Small intestine (tissue), 7 donors: ENCODE measurements at regions not wholly inside any gene's neighbourhood (a gene's known extent, or its start where the extent isn't known, plus 50 kb on each side); places are given as distances from the start of the nearest gene placed in this dataset.

Experiments used
- DNase-seq, 2 donors: peaks; one replicate each; pipeline versions ENCODE4 v3.0.0 to v3.0.0-alpha.2; 2013
- FAIRE-seq: peaks from 2 replicates; lab custom pipeline; 2012; peaks lifted over from hg19 to GRCh38; lab: Jason Lieb, UNC
- H3K27ac ChIP-seq, 3 donors: one replicate each; pipeline ENCODE4 v1.5.1; 2013; ENCODE audit warnings: low read length in 2 of 3, mild to moderate bottlenecking in 2 of 3, control low read depth in 1 of 3, inconsistent platforms in 1 of 3, low read depth in 1 of 3, moderate library complexity in 1 of 3
- H3K27me3 ChIP-seq, 3 donors: one replicate each; pipeline ENCODE4 v1.6.1; 2013; ENCODE audit warnings: low read length in 3 of 3, inconsistent platforms in 1 of 3; ENCODE audit not compliant: control insufficient read depth in 3 of 3, insufficient read depth in 3 of 3
- H3K36me3 ChIP-seq, 3 donors: one replicate each; pipeline ENCODE4 v1.6.1; 2013; ENCODE audit warnings: low read length in 3 of 3, inconsistent platforms in 1 of 3, low read depth in 1 of 3, mild to moderate bottlenecking in 1 of 3, moderate library complexity in 1 of 3; ENCODE audit not compliant: control insufficient read depth in 3 of 3, insufficient read depth in 2 of 3
- H3K4me1 ChIP-seq, 3 donors: one replicate each; pipeline ENCODE4 v1.6.1; 2013; ENCODE audit warnings: low read length in 2 of 3, inconsistent platforms in 1 of 3, low read depth in 1 of 3, mild to moderate bottlenecking in 1 of 3, moderate library complexity in 1 of 3; ENCODE audit not compliant: control insufficient read depth in 3 of 3, insufficient read depth in 2 of 3
- H3K4me3 ChIP-seq, 3 donors: one replicate each; pipeline ENCODE4 v1.5.1; 2013; ENCODE audit warnings: low read length in 3 of 3, control low read depth in 1 of 3, inconsistent platforms in 1 of 3, low read depth in 1 of 3, mild to moderate bottlenecking in 1 of 3, moderate library complexity in 1 of 3
- H3K9me3 ChIP-seq, 2 donors: one replicate each; pipeline ENCODE4 v1.6.1; 2013; ENCODE audit warnings: low read depth in 1 of 2, low read length in 1 of 2; ENCODE audit not compliant: control insufficient read depth in 2 of 2, insufficient read depth in 1 of 2
- WGBS, 3 donors: extraction: QIAGEN DNeasy Blood & Tissue Kit; methylation state at CpG; one replicate each; pipeline ENCODE4 v1.1.7; 2013; 5-methylcytosine and 5-hydroxymethylcytosine counted together
- donor health status: healthy with polysubstance abuse.
- donor health status: control.
- donor health status: control.
- donor health status: Bipolar disorder and iron deficiency.
- donor health status: healthy.

DNA sequence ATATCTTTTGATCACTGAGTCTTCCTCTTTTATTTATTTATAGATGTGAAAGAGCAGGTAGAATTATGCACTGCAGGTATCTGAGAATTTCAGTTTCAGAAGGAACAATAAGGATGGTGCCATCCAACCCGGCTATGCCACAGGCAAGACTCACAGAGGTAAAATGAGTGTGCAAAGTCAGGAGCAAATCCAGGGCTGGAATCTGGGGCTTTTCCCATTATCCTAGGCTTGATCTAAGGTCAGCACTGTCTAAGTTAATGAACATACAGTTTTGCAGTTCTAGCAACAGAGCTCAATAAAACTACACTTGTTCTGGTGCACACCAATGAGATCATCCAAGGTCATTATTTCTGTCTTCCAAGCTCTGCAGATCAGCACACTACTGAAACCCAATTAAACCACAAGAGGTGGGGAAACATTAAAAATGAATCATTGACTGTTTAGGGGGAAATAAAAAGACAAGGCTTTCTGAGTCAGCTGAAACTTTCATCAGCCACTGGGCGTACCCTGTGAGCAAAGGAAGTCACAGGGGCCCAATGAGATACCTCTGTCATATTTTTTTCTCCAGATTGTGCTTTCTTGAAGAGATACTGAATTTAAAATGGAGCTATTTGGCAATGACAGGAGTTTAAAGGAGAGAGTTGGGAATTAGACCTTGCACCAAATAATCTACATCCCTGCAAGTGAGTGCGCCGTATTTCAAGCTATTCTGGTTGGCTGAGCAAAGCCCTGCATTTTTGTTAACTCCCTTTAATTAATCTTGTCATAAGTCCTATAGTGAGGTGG, 662.2 kb upstream of the ZNF608 start:
- no peak for FAIRE-seq
- 59 to 77% (median 61%) methylated on average over 4 of the region's 4 CpGs for WGBS, 3 donors

DNA sequence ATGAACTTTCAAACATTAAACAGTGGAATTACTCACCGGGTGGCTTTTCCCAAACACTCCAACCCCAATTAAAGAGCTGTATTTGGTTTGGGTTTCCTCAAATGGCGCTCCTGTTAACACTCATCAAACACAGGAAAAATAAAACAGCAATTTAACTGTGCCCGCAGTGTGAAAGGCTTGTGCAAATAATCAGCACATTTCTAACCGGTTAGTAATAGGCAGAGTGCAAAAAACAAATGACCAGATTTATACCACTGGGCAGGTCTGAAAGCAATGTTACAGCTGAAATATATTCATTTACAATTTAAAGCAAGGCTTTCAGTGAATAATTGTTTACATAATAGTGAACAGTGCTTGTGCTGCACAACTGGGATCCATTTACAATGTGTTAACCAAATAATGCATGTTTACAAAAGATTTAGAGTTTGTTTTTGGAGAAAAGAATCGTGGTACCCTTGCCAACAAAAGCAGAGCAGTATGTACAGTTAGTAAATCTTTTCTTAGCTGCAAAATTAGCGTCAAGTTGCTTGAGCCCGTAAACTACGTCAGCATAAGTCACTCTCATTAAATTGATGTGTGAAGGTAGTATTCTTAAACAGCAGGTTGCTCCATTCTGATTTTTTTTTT, 662.9 kb upstream of the ZNF608 start:
- peak; percentile 16 to 17 for DNase-seq
- peak overlapping the region in 1 of 3 donors; percentile 11 for H3K27ac ChIP-seq

More for the DNA sequence above, 662.2 kb upstream of the ZNF608 start:
- Histone ChIP-seq H3K9me3 (peaks cover 0 to 4% of the 10 kb centered on the region in 2 donors), H3K27me3 (no peaks in the 10 kb centered on the region), H3K4me1 (peaks cover 4 to 33% (median 18%) of the 10 kb centered on the region in 3 donors), H3K27ac (peak overlapping the region in 1 of 3 donors; percentile 20), H3K4me3 (no peak overlapping the region), H3K36me3 (no peaks in the 10 kb centered on the region)
- peak; percentile 50 for DNase-seq

GRCh38 chr5:125409861-125410536, 663.6 kb upstream of the ZNF608 start:
- H3K4me1 ChIP-seq = peaks cover 4 to 39% (median 19%) of the 10 kb centered on the region in 3 donors
- FAIRE-seq = no peak

More for the DNA sequence above, 662.9 kb upstream of the ZNF608 start:
- H3K36me3 ChIP-seq = no peaks in the 10 kb centered on the region
- H3K4me3 ChIP-seq = no peak overlapping the region
- 46 to 57% (median 55%) methylated on average over 8 of the region's 8 CpGs for WGBS, 3 donors
- H3K27me3 ChIP-seq = no peaks in the 10 kb centered on the region
- no peak for FAIRE-seq
- H3K9me3 ChIP-seq = peaks cover 0 to 4% of the 10 kb centered on the region in 2 donors
- peaks cover 4 to 39% (median 19%) of the 10 kb centered on the region in 3 donors for H3K4me1 ChIP-seq

GRCh38 chr5:125410537-125411070, 664.2 kb upstream of the ZNF608 start:
- Histone ChIP-seq H3K9me3 (peaks cover 0 to 4% of the 10 kb centered on the region in 2 donors), H3K27ac (no peak overlapping the region), H3K36me3 (no peaks in the 10 kb centered on the region), H3K4me1 (peaks cover 4 to 39% (median 19%) of the 10 kb centered on the region in 3 donors), H3K4me3 (no peak overlapping the region), H3K27me3 (no peaks in the 10 kb centered on the region)
- FAIRE-seq = no peak
- 16 to 38% (median 34%) methylated on average over 2 of the region's 2 CpGs for WGBS, 3 donors
- DNase-seq = peak in 1 of 2 donors; percentile 28

More at GRCh38 chr5:125409861-125410536, 663.6 kb upstream of the ZNF608 start:
- Histone ChIP-seq H3K27me3 (no peaks in the 10 kb centered on the region), H3K27ac (peak overlapping the region in 2 of 3 donors; percentile 11 to 59), H3K36me3 (no peaks in the 10 kb centered on the region), H3K9me3 (peaks cover 0 to 4% of the 10 kb centered on the region in 2 donors), H3K4me3 (no peak overlapping the region)
- 61 to 75% (median 68%) methylated on average over 10 of the region's 10 CpGs for WGBS, 3 donors
- peak in 1 of 2 donors; percentile 6 for DNase-seq

GRCh38 chr5:125411071-125411743, 664.8 kb upstream of the ZNF608 start:
- DNase-seq (peak; percentile 7 to 58), FAIRE-seq (no peak)
- H3K27me3 ChIP-seq = no peaks in the 10 kb centered on the region
- peak overlapping the region in 1 of 3 donors; percentile 65 for H3K27ac ChIP-seq
- H3K4me3 ChIP-seq = no peak overlapping the region
- H3K36me3 ChIP-seq = no peaks in the 10 kb centered on the region
- WGBS, 3 donors = 5 to 21% (median 20%) methylated on average over 4 of the region's 4 CpGs
- H3K4me1 ChIP-seq = peaks cover 4 to 39% (median 19%) of the 10 kb centered on the region in 3 donors
- H3K9me3 ChIP-seq = no peaks in the 10 kb centered on the region

GRCh38 chr5:125411744-125412560, 665.5 kb upstream of the ZNF608 start:
- 15 to 37% (median 35%) methylated on average over 16 of the region's 16 CpGs for WGBS, 3 donors
- DNase-seq (peak; percentile 47 to 59), FAIRE-seq (no peak)
- no peak overlapping the region for H3K4me3 ChIP-seq
- H3K27ac ChIP-seq = peak overlapping the region in 2 of 3 donors; percentile 46 to 65
- no peaks in the 10 kb centered on the region for H3K36me3 ChIP-seq
- H3K27me3 ChIP-seq = no peaks in the 10 kb centered on the region
- H3K9me3 ChIP-seq = no peaks in the 10 kb centered on the region
- H3K4me1 ChIP-seq = peaks cover 4 to 39% (median 19%) of the 10 kb centered on the region in 3 donors
